ENCODE measurements at regions not wholly inside any gene's neighbourhood (a gene's known extent, or its start where the extent isn't known, plus 50 kb on each side); places are given as distances from the start of the nearest gene placed in this dataset.
"Not testable (repeated sequence)": the region's sequence is repeated elsewhere in the genome, so short reads cannot be mapped to it uniquely, and the experiment has no call there.

- no peak for DNase-seq
Observed at GRCh38 chr1:208979776-208980175, 603.7 kb upstream of the CAMK1G start.

- DNase-seq = no peak
Observed at GRCh38 chr1:208980605-208981004, 602.9 kb upstream of the CAMK1G start.

GRCh38 chr1:208985231-208985630, 598.3 kb upstream of the CAMK1G start:
- no peak for DNase-seq

GRCh38 chr1:208988811-208989222, 594.7 kb upstream of the CAMK1G start:
- DNase-seq = no peak

- no peak for DNase-seq
Observed at GRCh38 chr1:208990456-208990855, 593.1 kb upstream of the CAMK1G start.

- DNase-seq = not testable (repeated sequence)
Observed at GRCh38 chr1:208997053-208997452, 586.5 kb upstream of the CAMK1G start.

- DNase-seq = no peak
Observed at GRCh38 chr1:208997726-208998312, 585.7 kb upstream of the CAMK1G start.

GRCh38 chr1:209008586-209008985, 574.9 kb upstream of the CAMK1G start:
- DNase-seq = no peak

- DNase-seq = no peak
Observed at GRCh38 chr1:209010475-209011230, 572.9 kb upstream of the CAMK1G start.

- no peak for DNase-seq
Observed at GRCh38 chr1:209012443-209013196, 570.9 kb upstream of the CAMK1G start.

GRCh38 chr1:209015092-209015491, 568.4 kb upstream of the CAMK1G start:
- DNase-seq = no peak

GRCh38 chr1:209021622-209022021, 561.9 kb upstream of the CAMK1G start:
- no peak for DNase-seq

GRCh38 chr1:209023790-209024189, 559.7 kb upstream of the CAMK1G start:
- no peak for DNase-seq

- no peak for DNase-seq
Observed at GRCh38 chr1:209029737-209030136, 553.8 kb upstream of the CAMK1G start.

- DNase-seq = no peak
Observed at GRCh38 chr1:209030454-209031167, 552.9 kb upstream of the CAMK1G start.

GRCh38 chr1:209037064-209037463, 546.5 kb upstream of the CAMK1G start:
- DNase-seq = no peak

- peak; percentile 77 for DNase-seq
Observed at GRCh38 chr1:209038316-209038715, 545.2 kb upstream of the CAMK1G start.

GRCh38 chr1:209038735-209039134, 544.8 kb upstream of the CAMK1G start:
- no peak for DNase-seq

GRCh38 chr1:209040351-209040750, 543.2 kb upstream of the CAMK1G start:
- no peak for DNase-seq

- DNase-seq = no peak
Observed at GRCh38 chr1:209041927-209042326, 541.6 kb upstream of the CAMK1G start.

GRCh38 chr1:209042413-209042812, 541.1 kb upstream of the CAMK1G start:
- DNase-seq = no peak

- DNase-seq = no peak
Observed at GRCh38 chr1:209045331-209046057, 538.0 kb upstream of the CAMK1G start.

- no peak for DNase-seq
Observed at GRCh38 chr1:209046058-209046417, 537.5 kb upstream of the CAMK1G start.

All from islet precursor cell (in vitro differentiated cells).